ENCODE measurements at regions not wholly inside any gene's neighbourhood (a gene's known extent, or its start where the extent isn't known, plus 50 kb on each side); places are given as distances from the start of the nearest gene placed in this dataset.

- TF ChIP-seq POLR2A (IDR thresholded peaks at IDR 0.05; ENCODE audit: low read depth, low read length) (no peak), POLR2AphosphoS5 (IDR thresholded peaks at IDR 0.05; ENCODE audit: insufficient read depth, low read depth, low read length) (no peak), CTCF (IDR thresholded peaks at IDR 0.05; ENCODE audit: extremely low read depth in 1 of 2, insufficient read depth in 1 of 2, low read depth in 1 of 2, low read length in 2 of 2) (no peak), EZH2 (IDR thresholded peaks at IDR 0.05; ENCODE audit: borderline replicate concordance, low read depth, low read length, severe bottlenecking) (no peak), JUN (IDR thresholded peaks at IDR 0.05; ENCODE audit: borderline replicate concordance, insufficient read depth, insufficient read length, low read depth) (no peak)
Observed at GRCh38 chr10:45246522-45246921, 68.9 kb downstream of the OR13A1 start.
